ENCODE measurements at regions not wholly inside any gene's neighbourhood (a gene's known extent, or its start where the extent isn't known, plus 50 kb on each side); places are given as distances from the start of the nearest gene placed in this dataset.

DNA sequence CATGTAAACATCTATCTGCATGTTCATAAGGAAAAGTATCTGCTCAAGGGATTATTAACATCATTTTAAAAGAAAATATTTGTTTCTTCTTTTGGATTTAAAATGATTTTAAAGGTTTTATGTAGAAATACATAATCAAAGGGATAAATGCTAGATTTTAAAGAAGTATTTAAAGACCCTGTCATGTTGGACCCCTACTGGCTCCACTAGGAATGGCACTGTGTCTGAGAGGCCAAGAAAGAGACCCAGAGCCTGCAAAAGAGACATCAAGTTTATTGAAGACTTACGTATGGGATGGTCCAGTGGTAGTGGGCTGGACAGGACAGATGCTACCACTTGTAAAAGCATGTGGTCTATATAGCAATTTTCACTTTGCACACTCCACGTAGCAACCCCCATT, 78.7 kb upstream of the PCDH18 start:
- H3K27me3 ChIP-seq, result no peaks in the 10 kb centered on the region
- H3K27ac ChIP-seq, result no peak overlapping the region
- H3K9me3 ChIP-seq, result no peaks in the 10 kb centered on the region
- H3K36me3 ChIP-seq, result no peaks in the 10 kb centered on the region
- TF ChIP-seq, protein P1, sequence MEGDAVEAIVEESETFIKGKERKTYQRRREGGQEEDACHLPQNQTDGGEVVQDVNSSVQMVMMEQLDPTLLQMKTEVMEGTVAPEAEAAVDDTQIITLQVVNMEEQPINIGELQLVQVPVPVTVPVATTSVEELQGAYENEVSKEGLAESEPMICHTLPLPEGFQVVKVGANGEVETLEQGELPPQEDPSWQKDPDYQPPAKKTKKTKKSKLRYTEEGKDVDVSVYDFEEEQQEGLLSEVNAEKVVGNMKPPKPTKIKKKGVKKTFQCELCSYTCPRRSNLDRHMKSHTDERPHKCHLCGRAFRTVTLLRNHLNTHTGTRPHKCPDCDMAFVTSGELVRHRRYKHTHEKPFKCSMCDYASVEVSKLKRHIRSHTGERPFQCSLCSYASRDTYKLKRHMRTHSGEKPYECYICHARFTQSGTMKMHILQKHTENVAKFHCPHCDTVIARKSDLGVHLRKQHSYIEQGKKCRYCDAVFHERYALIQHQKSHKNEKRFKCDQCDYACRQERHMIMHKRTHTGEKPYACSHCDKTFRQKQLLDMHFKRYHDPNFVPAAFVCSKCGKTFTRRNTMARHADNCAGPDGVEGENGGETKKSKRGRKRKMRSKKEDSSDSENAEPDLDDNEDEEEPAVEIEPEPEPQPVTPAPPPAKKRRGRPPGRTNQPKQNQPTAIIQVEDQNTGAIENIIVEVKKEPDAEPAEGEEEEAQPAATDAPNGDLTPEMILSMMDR (IDR thresholded peaks at IDR 0.05), result peak in 1 of 2 donors; percentile 34
- H3K4me1 ChIP-seq, result no peaks in the 10 kb centered on the region
- no peak for DNase-seq (ENCODE audit: low spot score)
- H3K4me3 ChIP-seq, result no peak overlapping the region

DNA sequence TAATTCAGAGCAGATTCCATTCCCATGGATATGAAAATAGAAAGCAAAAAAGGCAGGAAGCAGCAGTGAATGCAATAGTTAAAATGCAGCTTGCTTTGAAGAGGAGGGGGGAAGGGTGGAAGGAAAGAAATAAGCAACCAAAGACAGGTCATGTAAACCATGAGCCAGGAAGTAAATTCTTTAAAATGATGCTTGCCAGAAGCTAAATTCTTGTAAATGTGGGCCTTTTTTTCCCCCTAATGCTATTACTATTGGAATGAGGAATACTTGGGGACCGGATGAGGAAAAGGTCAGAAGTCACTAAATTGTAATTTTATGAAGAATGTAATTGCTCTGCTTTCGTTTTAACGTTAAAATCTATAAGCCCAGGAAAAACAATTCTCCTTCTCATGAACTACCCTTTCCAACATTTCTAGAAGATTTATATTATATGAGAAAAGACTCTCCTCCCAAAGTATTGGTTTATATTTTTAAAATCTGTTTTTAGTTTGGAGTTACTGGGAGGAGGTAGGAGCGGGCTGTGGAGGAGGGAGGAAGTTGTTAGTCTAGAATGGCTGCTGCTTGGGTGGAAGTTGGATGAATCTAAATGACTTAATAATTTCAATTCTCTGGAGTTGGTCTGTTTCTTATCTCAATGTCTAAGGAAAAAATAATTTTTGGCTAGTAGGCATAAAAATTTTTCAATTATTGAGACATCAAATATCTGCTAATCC, 77.6 kb upstream of the PCDH18 start:
- no peaks in the 10 kb centered on the region for H3K9me3 ChIP-seq
- no peaks in the 10 kb centered on the region for H3K36me3 ChIP-seq
- TF ChIP-seq, protein P1 (IDR thresholded peaks at IDR 0.05), result no peak
- H3K27me3 ChIP-seq, result no peaks in the 10 kb centered on the region
- peak overlapping the region in 1 of 2 donors; percentile 3 for H3K4me3 ChIP-seq
- H3K27ac ChIP-seq, result no peak overlapping the region
- no peaks in the 10 kb centered on the region for H3K4me1 ChIP-seq
- DNase-seq (ENCODE audit: low spot score), result no peak

DNA sequence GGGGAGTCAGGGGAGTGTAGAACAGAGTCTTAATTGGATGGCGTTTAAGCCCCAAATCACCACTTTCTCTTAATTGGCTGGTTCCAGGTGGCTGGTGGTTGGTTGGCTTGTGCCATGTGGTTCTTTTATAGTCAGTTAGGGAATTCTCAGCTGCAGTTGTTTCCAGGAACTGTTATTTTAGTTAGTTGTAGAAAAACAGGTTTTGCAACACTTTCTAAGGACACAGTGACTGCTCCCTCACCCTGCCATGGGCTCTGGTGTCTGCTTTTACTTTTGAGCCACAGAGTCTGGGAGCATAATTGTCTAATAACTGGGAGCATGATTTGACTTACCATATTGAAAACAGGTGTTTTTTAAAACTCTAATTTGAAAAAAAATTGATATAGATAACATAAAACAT, 75.8 kb upstream of the PCDH18 start:
- Histone ChIP-seq H3K4me3 (no peak overlapping the region), H3K27me3 (no peaks in the 10 kb centered on the region), H3K4me1 (no peaks in the 10 kb centered on the region), H3K9me3 (no peaks in the 10 kb centered on the region), H3K27ac (no peak overlapping the region), H3K36me3 (no peaks in the 10 kb centered on the region)
- TF ChIP-seq, protein P1 (IDR thresholded peaks at IDR 0.05), result no peak
- DNase-seq (ENCODE audit: low spot score), result no peak

DNA sequence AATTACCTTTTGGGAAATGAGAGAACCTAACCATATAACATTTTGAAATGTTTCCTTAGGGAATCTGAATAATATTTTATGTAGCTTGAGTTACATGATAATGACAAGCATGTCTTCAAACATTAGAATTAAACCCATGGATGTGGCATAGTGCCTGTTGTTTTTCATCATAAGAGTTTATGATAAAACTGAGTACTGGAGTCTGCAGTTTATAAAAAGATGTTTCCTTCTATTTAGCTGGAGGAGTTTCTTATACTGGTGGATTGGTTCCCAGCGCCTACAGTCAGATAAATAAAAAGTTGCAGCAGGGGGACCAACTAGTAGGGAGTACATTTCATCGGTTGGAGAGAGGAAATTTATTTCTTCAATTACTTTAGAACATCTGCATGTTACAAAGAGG, 70.1 kb upstream of the PCDH18 start:
- TF ChIP-seq, protein P1 (IDR thresholded peaks at IDR 0.05), result no peak
- no peak overlapping the region for H3K27ac ChIP-seq
- no peaks in the 10 kb centered on the region for H3K36me3 ChIP-seq
- no peaks in the 10 kb centered on the region for H3K27me3 ChIP-seq
- H3K4me3 ChIP-seq, result no peak overlapping the region
- H3K4me1 ChIP-seq, result no peaks in the 10 kb centered on the region
- no peak for DNase-seq (ENCODE audit: low spot score)
- H3K9me3 ChIP-seq, result no peaks in the 10 kb centered on the region

DNA sequence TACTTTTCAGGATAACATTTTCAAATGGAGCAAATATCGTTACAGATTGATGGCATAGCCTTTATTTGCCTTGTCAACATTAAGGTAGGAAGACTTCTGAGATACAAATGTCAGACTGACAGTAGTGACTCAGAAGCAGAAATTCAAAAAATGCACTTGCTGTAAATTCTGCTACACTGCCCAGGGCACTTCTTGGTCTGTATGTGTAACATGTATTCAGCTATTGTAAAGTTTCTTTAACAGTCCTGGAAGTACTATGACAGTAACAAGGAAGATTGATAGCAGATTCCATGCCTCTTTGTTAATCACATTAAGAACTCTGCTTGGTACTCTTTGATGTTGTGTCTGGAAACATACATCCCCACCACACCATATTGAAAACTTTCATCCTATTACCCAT, 69.6 kb upstream of the PCDH18 start:
- DNase-seq (ENCODE audit: low spot score), result no peak
- H3K4me3 ChIP-seq, result no peak overlapping the region
- H3K27ac ChIP-seq, result no peak overlapping the region
- no peaks in the 10 kb centered on the region for H3K36me3 ChIP-seq
- TF ChIP-seq, protein P1 (IDR thresholded peaks at IDR 0.05), result no peak
- no peaks in the 10 kb centered on the region for H3K9me3 ChIP-seq
- H3K4me1 ChIP-seq, result no peaks in the 10 kb centered on the region
- no peaks in the 10 kb centered on the region for H3K27me3 ChIP-seq

DNA sequence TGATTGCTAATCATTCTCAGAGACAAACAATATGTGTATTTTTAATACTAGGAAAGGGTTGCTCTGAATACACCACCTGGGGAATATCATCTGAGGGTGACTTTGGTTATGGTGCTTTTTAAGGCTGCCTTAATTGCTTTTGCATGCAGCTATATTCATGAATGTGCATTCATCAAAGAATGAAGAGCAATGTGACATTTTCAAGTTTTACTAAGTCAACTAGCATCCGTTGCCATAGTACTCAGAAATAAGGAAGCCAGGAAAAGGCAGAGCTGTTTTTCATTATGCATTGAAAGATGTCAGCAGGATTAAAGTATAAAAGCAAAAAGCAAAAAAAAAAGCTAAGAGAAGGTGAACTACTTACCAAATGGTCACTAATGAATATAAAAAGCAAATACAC, 67.4 kb upstream of the PCDH18 start:
- Histone ChIP-seq H3K4me1 (no peaks in the 10 kb centered on the region), H3K9me3 (no peaks in the 10 kb centered on the region), H3K4me3 (no peak overlapping the region), H3K36me3 (no peaks in the 10 kb centered on the region), H3K27ac (no peak overlapping the region), H3K27me3 (no peaks in the 10 kb centered on the region)
- DNase-seq (ENCODE audit: low spot score), result no peak
- TF ChIP-seq, protein P1 (IDR thresholded peaks at IDR 0.05), result no peak
